ENCODE measurements at regions not wholly inside any gene's neighbourhood (a gene's known extent, or its start where the extent isn't known, plus 50 kb on each side); places are given as distances from the start of the nearest gene placed in this dataset.

GRCh38 chr18:33854086-33854826 lies 276.2 kb downstream of the ASXL3 start:
- TF ChIP-seq CTCF (IDR thresholded peaks at IDR 0.05) = no peak

GRCh38 chr18:33853187-33853586 lies 275.2 kb downstream of the ASXL3 start:
- no peak for TF ChIP-seq CTCF (IDR thresholded peaks at IDR 0.05)

DNA sequence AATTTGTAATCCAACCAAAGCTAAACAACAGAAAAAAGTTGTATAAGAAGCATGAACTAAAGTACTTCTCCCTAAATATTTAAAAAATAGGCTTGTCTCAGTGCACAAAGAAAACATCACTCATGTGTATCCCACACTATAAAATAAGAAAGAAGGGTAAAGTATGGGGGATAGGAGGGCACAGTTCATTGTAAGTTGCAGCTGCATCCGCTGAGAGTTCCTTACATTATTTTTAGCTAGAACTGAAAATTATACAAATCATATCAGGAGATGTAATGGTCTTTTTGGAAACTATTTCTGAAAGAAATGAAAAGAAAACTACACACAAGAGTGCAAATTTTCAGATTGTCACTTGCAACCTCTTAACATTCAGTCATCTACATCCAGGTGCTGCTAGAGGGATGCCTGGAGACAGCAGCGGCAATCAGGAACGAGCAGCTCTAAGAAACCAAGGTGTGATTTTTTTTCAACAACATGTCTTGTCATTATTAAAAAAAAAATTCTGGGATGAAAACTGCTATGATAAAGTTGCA lies 273.6 kb downstream of the ASXL3 start:
- no peak for TF ChIP-seq CTCF (IDR thresholded peaks at IDR 0.05)

GRCh38 chr18:33849731-33850130 lies 271.7 kb downstream of the ASXL3 start:
- no peak for TF ChIP-seq CTCF (IDR thresholded peaks at IDR 0.05)

- TF ChIP-seq CTCF (IDR thresholded peaks at IDR 0.05) = no peak
These were observed 266.2 kb downstream of the ASXL3 start for GRCh38 chr18:33844232-33844631.

DNA sequence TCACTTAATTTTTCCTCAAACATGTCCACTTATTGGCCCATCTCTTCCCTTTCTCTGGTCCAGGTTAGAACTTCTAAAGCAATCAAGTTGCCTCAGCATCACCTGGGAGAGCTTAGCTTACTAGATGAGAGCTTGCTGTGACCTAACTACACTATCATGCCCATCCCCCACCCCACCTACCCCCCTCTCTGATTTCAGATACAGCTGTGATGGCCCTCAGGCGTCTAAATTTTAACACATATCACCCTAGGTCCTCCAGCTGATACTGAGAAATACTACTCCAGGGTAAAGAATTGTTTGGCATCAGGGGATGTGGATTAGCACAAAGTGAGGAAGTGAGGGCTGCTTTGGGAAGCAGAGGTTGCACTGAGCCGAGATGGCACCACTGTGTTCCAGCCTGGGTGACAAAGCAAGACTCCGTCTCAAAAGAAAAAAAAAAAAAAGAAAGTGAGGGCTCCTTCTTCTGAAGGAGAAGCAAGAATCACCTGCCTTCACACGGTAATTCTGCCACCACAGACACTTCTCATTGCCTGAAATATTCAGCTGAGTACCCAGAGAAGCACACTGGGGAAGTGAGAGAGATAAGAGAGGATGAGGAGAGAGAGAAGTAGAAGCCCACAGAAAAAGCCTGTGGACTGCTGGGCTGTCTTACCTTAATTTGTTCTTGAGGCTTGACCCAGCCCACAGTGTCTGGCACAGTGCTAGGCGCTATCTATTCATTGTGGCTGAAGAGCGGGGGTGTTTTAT lies 263.4 kb downstream of the ASXL3 start:
- no peak for TF ChIP-seq CTCF (IDR thresholded peaks at IDR 0.05)

DNA sequence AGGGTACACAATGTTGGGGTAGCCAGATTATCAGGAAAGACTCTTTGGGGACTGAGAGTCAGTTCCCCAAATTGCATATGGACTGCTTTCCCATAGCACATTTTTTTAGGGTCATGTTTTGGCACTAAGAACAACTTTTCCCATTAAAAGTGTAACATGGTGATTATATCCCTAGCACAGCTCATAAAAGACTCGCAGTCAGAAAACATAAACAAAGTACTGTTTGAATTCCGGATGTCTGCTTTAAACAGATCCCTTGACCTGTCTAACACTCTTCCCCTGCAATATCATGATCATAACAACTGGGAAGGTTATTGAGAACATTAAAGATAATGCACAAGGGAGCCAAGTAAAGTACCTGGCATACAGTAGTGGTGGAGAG lies 262.2 kb downstream of the ASXL3 start:
- no peak for TF ChIP-seq CTCF (IDR thresholded peaks at IDR 0.05)
